Activated CD8-positive, alpha-beta T cell treated with anti-CD3 and anti-CD28 coated beads, Interleukin-2, amount 10 ng/mL, durations not matched to agents 7 days and 5 days (primary cell): ENCODE measurements at regions not wholly inside any gene's neighbourhood (a gene's known extent, or its start where the extent isn't known, plus 50 kb on each side); places are given as distances from the start of the nearest gene placed in this dataset.

Experiments
- ATAC-seq: fragments of 150-1000 bp; cut with Tn5 transposase; one replicate; pipeline ENCODE4 v1.10.0; 2021; ENCODE audit warnings: moderate library complexity
- CTCF ChIA-PET: fragments of 350-600 bp; sonication (Branson Sonifier 250); formaldehyde crosslinking; loops from one replicate; lab custom pipeline; 2021; ENCODE audit warnings: antibody characterized with exemption; lab: Charles Lee
- POLR2A ChIA-PET: fragments of 350-600 bp; sonication (Branson Sonifier 250); formaldehyde crosslinking; loops from one replicate; lab custom pipeline; 2021; ENCODE audit warnings: antibody characterized with exemption; lab: Charles Lee
- DNase-seq: peaks from one replicate; pipeline ENCODE4 v3.0.0-alpha.2; 2020
- H3K27ac Mint-ChIP-seq: one replicate; pipeline ENCODE4 v1.8.0; 2021; ENCODE audit warnings: mild to moderate bottlenecking, mixed read lengths
- H3K27me3 Mint-ChIP-seq: one replicate; pipeline ENCODE4 v1.8.0; 2021; ENCODE audit warnings: low read depth, mixed read lengths
- H3K36me3 Mint-ChIP-seq: one replicate; pipeline ENCODE4 v1.8.0; 2021; ENCODE audit warnings: low read depth, mixed read lengths
- H3K4me1 Mint-ChIP-seq: one replicate; pipeline ENCODE4 v1.8.0; 2021; ENCODE audit warnings: low read depth, mixed read lengths
- H3K4me3 Mint-ChIP-seq: one replicate; pipeline ENCODE4 v1.8.0; 2021; ENCODE audit warnings: mild to moderate bottlenecking, mixed read lengths
- H3K9me3 Mint-ChIP-seq: one replicate; pipeline ENCODE4 v1.8.0; 2022; ENCODE audit warnings: mixed read lengths; ENCODE audit not compliant: insufficient read depth

GRCh38 chr14:22408547-22408946, 180.5 kb downstream of the DAD1 start:
- Mint-ChIP-seq H3K27ac (no peak overlapping the region), H3K4me1 (no peaks in the 10 kb centered on the region), H3K4me3 (no peak overlapping the region), H3K36me3 (no peaks in the 10 kb centered on the region), H3K27me3 (no peaks in the 10 kb centered on the region), H3K9me3 (no peaks in the 10 kb centered on the region)
- DNase-seq (no peak), ATAC-seq (no peak)
- ChIA-PET POLR2A (no interaction called here), CTCF (no interaction called here)

GRCh38 chr14:22407033-22407432, 182.0 kb downstream of the DAD1 start:
- no peak for DNase-seq
- CTCF ChIA-PET, result no interaction called here
- no peaks in the 10 kb centered on the region for H3K27me3 Mint-ChIP-seq

DNA sequence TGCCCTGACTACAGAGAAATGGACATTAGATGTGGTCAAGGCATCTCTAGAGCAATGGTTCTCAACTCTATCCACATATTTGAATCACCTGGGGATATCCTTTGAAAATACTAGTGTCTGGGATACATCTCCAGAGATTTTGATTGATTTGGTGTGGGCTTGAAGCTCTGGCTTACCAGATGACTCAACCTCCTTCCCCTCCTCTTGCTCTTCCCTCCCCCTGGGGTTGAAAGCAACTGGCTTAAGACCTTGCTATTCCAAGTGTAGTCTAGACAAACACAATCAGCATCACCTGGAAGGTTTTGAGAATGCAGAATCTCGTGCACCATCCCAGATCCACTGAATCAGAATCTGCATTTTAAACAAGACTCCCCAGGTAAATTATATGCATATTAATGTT, 183.8 kb downstream of the DAD1 start:
- H3K27me3 Mint-ChIP-seq, result no peaks in the 10 kb centered on the region
- H3K27ac Mint-ChIP-seq, result no peak overlapping the region
- DNase-seq, result no peak
- CTCF ChIA-PET, result no interaction called here
- POLR2A ChIA-PET, result no interaction called here
- H3K9me3 Mint-ChIP-seq, result no peaks in the 10 kb centered on the region
- no peaks in the 10 kb centered on the region for H3K36me3 Mint-ChIP-seq
- ATAC-seq, result no peak
- H3K4me3 Mint-ChIP-seq, result no peak overlapping the region
- no peaks in the 10 kb centered on the region for H3K4me1 Mint-ChIP-seq

More at GRCh38 chr14:22407033-22407432, 182.0 kb downstream of the DAD1 start:
- Mint-ChIP-seq H3K4me3 (no peak overlapping the region), H3K27ac (no peak overlapping the region), H3K4me1 (no peaks in the 10 kb centered on the region), H3K9me3 (no peaks in the 10 kb centered on the region), H3K36me3 (no peaks in the 10 kb centered on the region)
- POLR2A ChIA-PET, result no interaction called here
- ATAC-seq, result no peak

DNA sequence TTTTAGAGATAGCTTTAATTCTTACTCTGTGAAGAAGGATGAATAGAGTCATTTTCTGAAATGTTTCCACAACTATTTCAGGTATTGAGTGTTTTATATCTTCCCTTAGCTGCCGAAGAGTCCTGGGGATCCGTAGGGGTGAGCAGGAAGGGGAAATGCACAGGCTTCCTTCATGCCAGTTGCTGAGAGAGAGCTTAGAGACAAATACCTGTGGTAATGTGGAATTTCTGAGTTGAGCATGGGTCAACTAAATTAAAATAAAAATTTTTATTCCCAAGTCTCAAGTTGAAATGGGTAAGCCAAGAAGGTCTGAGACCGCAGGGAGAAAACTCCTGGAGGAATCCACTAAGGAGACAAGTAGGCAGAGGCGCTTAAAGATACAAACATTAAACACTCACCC, 185.7 kb downstream of the DAD1 start:
- H3K9me3 Mint-ChIP-seq, result no peaks in the 10 kb centered on the region
- no peaks in the 10 kb centered on the region for H3K27me3 Mint-ChIP-seq
- no peak for DNase-seq
- H3K4me3 Mint-ChIP-seq, result no peak overlapping the region
- ChIA-PET POLR2A (no interaction called here), CTCF (no interaction called here)
- H3K4me1 Mint-ChIP-seq, result no peaks in the 10 kb centered on the region
- ATAC-seq, result no peak
- H3K27ac Mint-ChIP-seq, result no peak overlapping the region
- no peaks in the 10 kb centered on the region for H3K36me3 Mint-ChIP-seq

DNA sequence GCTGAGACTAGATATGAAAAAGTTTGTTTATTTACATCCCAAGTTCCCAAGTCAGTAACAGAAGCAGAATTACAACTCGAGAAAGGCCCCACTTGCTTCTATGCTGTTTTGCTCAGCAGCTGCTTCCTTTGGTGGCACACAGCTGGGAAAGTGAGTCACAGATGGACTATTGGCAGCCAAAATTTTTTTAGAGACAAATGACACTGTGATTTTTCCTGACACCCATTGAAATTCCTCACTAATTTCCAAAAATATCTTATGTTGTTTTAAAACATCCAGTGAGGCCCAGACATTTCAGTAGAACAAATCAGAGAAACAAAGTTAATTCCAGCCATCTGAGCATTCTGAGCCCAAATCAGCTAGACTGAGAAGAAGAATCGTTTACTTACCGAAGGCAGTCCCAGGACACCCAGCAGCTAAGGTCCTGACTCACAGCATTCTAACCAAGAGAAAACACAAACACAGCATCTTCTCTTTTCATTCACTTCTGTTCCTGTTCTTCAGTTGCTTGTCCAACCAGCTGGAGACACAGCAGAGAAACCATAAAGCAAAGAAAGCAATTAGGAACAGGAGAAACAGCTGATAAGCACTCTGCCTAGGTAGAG, 188.3 kb downstream of the DAD1 start:
- Mint-ChIP-seq H3K27me3 (no peaks in the 10 kb centered on the region), H3K4me1 (no peaks in the 10 kb centered on the region), H3K36me3 (no peaks in the 10 kb centered on the region), H3K4me3 (no peak overlapping the region), H3K27ac (no peak overlapping the region), H3K9me3 (no peaks in the 10 kb centered on the region)
- ChIA-PET CTCF (no interaction called here), POLR2A (no interaction called here)
- DNase-seq (no peak), ATAC-seq (no peak)

DNA sequence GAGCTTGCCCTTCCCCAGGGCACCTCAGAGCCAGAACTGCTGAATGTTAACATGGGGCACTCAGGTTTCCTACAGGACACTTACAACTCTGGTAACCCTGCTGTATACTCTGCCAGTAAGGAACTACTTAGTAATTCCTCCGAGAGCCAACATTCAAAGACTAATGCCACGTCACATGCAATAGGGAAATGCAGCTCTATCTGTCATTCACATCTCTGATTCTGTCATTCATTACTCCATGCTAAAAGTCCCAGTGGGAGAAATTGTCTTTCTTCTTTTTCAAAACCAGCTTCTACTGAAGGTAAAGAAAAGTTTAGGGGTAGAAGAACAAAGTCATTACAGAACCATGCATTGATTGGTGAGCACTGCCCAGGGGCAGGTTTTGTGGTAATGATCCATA, 189.2 kb downstream of the DAD1 start:
- Mint-ChIP-seq H3K27me3 (no peaks in the 10 kb centered on the region), H3K4me3 (no peak overlapping the region), H3K4me1 (no peaks in the 10 kb centered on the region), H3K36me3 (no peaks in the 10 kb centered on the region), H3K9me3 (no peaks in the 10 kb centered on the region), H3K27ac (no peak overlapping the region)
- ChIA-PET POLR2A (no interaction called here), CTCF (no interaction called here)
- DNase-seq (no peak), ATAC-seq (no peak)

DNA sequence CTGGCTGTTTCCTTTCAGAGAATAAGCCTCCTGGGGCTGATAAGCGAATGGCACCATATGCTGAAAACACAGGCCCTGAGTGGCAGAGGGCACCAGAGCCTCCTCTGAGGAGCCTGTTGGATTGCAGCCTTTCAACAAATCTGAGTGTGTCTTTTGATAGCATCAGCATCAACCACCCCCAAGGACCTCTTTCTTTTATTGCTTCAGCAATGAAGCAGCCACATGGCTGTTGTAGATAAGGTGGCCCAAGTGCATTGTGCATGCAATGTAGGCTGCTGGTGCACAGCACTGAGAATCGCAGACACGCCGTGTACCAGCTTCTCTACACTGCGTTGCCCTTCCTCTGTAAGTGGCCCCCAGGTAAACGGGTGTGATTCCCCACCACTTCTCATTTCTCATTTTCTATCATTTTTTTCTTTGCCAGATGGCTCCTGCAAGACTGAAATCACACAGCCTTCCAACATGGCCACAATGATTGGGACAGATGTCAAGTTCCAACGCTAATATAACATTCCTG, 191.7 kb downstream of the DAD1 start:
- ChIA-PET CTCF (no interaction called here), POLR2A (no interaction called here)
- H3K27me3 Mint-ChIP-seq, result no peaks in the 10 kb centered on the region
- H3K9me3 Mint-ChIP-seq, result no peaks in the 10 kb centered on the region
- no peak overlapping the region for H3K27ac Mint-ChIP-seq
- no peak for ATAC-seq
- H3K4me1 Mint-ChIP-seq, result no peaks in the 10 kb centered on the region
- DNase-seq, result no peak
- H3K36me3 Mint-ChIP-seq, result no peaks in the 10 kb centered on the region
- no peak overlapping the region for H3K4me3 Mint-ChIP-seq

DNA sequence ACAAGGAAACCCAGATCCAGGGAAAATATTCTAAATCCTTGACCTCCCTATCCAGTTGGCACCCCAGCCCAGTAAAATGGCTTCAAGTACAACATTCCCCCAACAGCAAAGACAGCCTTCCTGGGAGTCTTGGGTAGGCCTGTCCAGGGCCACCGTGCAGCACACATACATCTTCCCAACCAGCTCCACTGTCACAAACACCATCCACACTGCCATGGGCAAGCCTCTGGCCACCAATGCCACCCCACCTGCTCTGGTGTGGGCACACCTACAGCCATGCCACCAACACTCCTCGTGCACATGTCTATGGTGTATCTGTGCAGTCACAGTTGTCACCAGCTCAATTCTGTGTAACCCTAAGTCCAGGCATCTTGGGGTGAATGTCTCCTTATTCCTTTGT, 193.2 kb downstream of the DAD1 start:
- H3K4me3 Mint-ChIP-seq, result no peak overlapping the region
- no peak for DNase-seq
- no peak overlapping the region for H3K27ac Mint-ChIP-seq
- H3K9me3 Mint-ChIP-seq, result no peaks in the 10 kb centered on the region
- POLR2A ChIA-PET, result no interaction called here
- H3K27me3 Mint-ChIP-seq, result no peaks in the 10 kb centered on the region
- H3K4me1 Mint-ChIP-seq, result no peaks in the 10 kb centered on the region
- no peak for ATAC-seq
- H3K36me3 Mint-ChIP-seq, result no peaks in the 10 kb centered on the region
- CTCF ChIA-PET, result no interaction called here

GRCh38 chr14:22394616-22395015, 194.4 kb downstream of the DAD1 start:
- Mint-ChIP-seq H3K4me3 (no peak overlapping the region), H3K27me3 (no peaks in the 10 kb centered on the region), H3K27ac (no peak overlapping the region), H3K4me1 (no peaks in the 10 kb centered on the region), H3K9me3 (no peaks in the 10 kb centered on the region), H3K36me3 (no peaks in the 10 kb centered on the region)
- ChIA-PET POLR2A (no interaction called here), CTCF (no interaction called here)
- no peak for DNase-seq
- ATAC-seq, result no peak

GRCh38 chr14:22393796-22394195, 195.2 kb downstream of the DAD1 start:
- no peak for DNase-seq
- ChIA-PET POLR2A (no interaction called here), CTCF (no interaction called here)
- no peak overlapping the region for H3K27ac Mint-ChIP-seq
- no peaks in the 10 kb centered on the region for H3K9me3 Mint-ChIP-seq
- no peak overlapping the region for H3K4me3 Mint-ChIP-seq
- H3K36me3 Mint-ChIP-seq, result no peaks in the 10 kb centered on the region
- no peaks in the 10 kb centered on the region for H3K4me1 Mint-ChIP-seq
- ATAC-seq, result no peak
- H3K27me3 Mint-ChIP-seq, result no peaks in the 10 kb centered on the region

GRCh38 chr14:22391908-22392565, 197.0 kb downstream of the DAD1 start:
- no peaks in the 10 kb centered on the region for H3K9me3 Mint-ChIP-seq
- H3K4me1 Mint-ChIP-seq, result no peaks in the 10 kb centered on the region
- POLR2A ChIA-PET, result no interaction called here
- no peaks in the 10 kb centered on the region for H3K36me3 Mint-ChIP-seq
- ATAC-seq, result no peak
- no peak overlapping the region for H3K27ac Mint-ChIP-seq
- DNase-seq, result no peak
- no peaks in the 10 kb centered on the region for H3K27me3 Mint-ChIP-seq
- CTCF ChIA-PET, result no interaction called here
- no peak overlapping the region for H3K4me3 Mint-ChIP-seq

DNA sequence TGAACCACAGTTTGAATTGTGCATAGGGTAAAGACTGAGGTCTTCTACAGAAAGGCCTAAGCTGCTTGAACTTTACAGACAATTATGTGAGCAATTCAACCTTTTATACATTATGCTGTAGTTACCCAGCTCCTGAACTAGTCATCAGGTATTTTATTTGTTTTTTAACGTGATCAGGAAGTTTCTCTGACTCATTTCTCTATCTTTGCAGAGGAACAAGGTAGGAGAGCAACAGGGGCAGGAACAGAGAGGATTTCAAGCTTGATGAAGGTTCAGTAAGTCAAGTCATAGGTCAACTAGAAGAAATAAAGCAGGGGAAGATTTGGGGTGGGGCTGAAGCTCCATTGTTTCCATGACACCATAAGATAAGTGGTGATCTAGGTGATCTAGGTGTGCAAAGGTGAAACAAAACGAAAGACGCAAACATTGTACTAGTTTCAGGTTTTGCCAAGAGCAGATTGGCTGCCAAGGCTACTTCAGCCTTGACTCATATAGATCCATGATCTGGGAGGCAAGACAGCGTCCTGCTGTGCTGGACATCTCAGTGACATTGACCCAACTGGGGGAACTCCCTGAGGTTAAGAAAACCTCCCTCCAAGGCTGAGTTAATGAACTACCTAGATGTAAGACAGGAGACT, 198.1 kb downstream of the DAD1 start:
- no peaks in the 10 kb centered on the region for H3K27me3 Mint-ChIP-seq
- ATAC-seq, result no peak
- no peaks in the 10 kb centered on the region for H3K4me1 Mint-ChIP-seq
- no peak for DNase-seq
- no peaks in the 10 kb centered on the region for H3K9me3 Mint-ChIP-seq
- H3K27ac Mint-ChIP-seq, result no peak overlapping the region
- no peak overlapping the region for H3K4me3 Mint-ChIP-seq
- ChIA-PET POLR2A (no interaction called here), CTCF (no interaction called here)
- no peaks in the 10 kb centered on the region for H3K36me3 Mint-ChIP-seq
